ENCODE measurements at regions not wholly inside any gene's neighbourhood (a gene's known extent, or its start where the extent isn't known, plus 50 kb on each side); places are given as distances from the start of the nearest gene placed in this dataset.

DNA sequence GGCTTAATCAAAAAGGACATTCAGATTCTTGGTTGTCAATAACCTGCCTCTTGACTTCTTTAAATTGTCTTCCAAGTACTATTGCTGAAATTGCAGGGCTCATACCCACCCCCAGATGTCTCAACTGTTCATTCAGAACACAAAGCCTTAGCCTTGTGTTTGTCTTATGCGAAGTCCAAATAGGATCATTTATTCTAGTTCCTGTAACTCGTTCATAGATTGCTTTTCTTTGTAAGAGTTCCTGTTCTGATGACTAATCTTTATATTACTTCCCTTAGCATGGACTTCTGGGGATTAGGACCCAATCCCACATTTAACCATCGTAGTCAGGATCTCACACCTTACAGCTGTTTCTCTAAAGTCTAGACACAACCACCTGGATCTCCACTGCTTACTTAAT, 226.0 kb downstream of the VEGFC start:
- no peak for DNase-seq (ENCODE audit: low spot score)
- TF ChIP-seq, protein P1, sequence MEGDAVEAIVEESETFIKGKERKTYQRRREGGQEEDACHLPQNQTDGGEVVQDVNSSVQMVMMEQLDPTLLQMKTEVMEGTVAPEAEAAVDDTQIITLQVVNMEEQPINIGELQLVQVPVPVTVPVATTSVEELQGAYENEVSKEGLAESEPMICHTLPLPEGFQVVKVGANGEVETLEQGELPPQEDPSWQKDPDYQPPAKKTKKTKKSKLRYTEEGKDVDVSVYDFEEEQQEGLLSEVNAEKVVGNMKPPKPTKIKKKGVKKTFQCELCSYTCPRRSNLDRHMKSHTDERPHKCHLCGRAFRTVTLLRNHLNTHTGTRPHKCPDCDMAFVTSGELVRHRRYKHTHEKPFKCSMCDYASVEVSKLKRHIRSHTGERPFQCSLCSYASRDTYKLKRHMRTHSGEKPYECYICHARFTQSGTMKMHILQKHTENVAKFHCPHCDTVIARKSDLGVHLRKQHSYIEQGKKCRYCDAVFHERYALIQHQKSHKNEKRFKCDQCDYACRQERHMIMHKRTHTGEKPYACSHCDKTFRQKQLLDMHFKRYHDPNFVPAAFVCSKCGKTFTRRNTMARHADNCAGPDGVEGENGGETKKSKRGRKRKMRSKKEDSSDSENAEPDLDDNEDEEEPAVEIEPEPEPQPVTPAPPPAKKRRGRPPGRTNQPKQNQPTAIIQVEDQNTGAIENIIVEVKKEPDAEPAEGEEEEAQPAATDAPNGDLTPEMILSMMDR (IDR thresholded peaks at IDR 0.05; ENCODE audit: extremely low read depth, missing control alignments): no peak

DNA sequence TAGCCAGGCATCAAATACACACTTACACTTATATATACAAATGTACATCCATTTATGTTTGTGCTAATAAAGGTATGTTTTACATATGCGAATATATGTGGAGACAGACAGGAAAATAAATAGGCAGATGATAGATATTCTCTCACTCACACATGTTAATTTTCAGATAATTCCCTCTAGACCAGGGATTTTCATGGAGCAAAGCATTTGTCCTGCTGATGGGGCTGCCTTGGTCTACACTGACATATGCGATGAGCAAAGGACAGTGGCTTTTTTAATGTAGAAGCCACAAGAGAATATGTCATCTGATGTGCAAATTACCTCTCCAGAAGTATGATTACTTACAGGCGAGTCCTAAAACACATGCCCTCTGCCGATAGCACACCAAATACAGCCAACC, 224.5 kb downstream of the VEGFC start:
- DNase-seq (ENCODE audit: low spot score): no peak
- TF ChIP-seq, protein P1 (IDR thresholded peaks at IDR 0.05; ENCODE audit: extremely low read depth, missing control alignments): no peak

DNA sequence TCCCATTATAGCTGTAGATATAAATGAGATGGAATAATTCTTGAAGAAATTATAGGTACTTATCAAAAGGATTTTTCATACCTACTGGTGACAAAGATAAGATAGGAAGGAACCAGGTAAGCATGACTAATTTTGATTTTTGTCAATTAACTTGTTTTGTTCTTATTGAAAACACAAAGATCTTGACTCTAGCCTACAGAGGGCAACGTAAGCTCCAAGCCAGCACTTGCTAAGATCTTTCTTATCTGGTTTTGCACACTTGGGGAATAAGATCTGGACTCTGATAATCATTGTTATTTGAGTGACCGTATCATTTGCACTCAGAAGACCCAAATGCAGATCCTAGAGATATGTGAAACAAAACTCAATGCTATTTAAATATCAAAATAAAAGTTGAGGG, 223.4 kb downstream of the VEGFC start:
- DNase-seq (ENCODE audit: low spot score): no peak
- TF ChIP-seq, protein P1 (IDR thresholded peaks at IDR 0.05; ENCODE audit: extremely low read depth, missing control alignments): no peak

DNA sequence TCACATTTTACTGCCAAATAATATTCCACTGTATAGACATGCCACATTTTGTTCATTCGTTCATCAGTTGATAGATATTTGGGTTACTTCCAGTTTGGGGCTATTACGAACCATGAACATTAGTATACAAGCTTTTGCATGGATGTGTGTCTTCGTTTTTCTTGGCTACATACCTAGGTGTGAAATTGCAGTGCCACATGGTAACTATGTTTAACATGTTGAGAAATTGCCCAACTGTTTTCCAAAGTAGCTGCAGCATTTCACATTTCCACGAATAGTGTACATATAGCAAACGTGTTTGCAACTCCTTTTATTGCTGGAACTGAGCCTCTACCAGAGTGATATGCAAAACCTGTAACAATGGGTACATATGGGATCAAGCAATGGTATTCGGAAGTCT, 221.5 kb downstream of the VEGFC start:
- TF ChIP-seq, protein P1 (IDR thresholded peaks at IDR 0.05; ENCODE audit: extremely low read depth, missing control alignments): no peak

DNA sequence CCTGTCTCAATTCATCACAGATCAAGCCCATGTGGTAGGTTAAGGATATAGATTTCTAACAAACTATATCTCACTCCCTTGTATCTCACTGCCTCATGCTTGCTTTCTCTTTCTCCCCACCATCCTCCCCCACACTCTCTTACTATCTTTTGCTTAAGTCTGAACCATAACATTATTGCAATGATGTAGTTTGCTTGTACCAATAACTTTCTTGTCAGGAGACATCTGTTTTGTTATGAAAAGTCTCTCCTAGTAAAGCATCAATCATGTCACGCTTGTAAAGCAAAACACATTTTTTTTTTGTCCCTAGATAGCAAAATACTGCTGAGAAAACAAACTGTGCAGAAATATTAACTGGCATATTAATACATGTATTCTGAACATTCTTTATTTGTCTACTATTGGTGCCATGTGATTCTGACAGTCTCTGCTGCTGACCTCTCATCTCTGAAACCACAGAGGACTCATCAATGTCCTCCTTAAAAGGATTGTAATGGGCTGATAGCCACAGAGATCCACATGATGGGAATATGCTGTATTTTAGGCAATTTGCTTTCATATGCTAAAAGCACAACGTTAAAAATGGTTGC, 217.5 kb downstream of the VEGFC start:
- TF ChIP-seq, protein P1 (IDR thresholded peaks at IDR 0.05; ENCODE audit: extremely low read depth, missing control alignments): no peak

More for the DNA sequence above, 221.5 kb downstream of the VEGFC start:
- DNase-seq (ENCODE audit: low spot score): no peak

DNA sequence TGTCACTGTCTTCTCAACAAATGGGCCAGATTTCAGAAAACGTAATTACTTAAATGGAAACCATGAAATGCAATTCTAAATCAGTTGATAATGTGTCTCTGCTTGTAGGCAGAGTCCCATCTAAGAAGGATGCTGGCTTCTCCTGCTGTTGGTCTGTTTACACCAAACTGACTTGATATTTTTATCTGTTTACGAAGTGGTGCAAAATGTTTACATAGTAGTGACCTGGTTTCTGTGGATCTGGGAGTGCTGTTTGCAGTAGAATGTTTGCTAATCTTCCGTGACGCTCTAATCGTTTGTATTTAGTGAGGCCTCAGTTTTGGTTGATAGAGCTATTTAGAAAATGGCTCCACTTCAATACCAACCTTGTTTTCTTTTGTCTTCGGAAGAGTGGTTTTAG, 213.5 kb downstream of the VEGFC start:
- DNase-seq (ENCODE audit: low spot score): no peak
- TF ChIP-seq, protein P1 (IDR thresholded peaks at IDR 0.05; ENCODE audit: extremely low read depth, missing control alignments): no peak

More for the DNA sequence above, 217.5 kb downstream of the VEGFC start:
- no peak for DNase-seq (ENCODE audit: low spot score)

DNA sequence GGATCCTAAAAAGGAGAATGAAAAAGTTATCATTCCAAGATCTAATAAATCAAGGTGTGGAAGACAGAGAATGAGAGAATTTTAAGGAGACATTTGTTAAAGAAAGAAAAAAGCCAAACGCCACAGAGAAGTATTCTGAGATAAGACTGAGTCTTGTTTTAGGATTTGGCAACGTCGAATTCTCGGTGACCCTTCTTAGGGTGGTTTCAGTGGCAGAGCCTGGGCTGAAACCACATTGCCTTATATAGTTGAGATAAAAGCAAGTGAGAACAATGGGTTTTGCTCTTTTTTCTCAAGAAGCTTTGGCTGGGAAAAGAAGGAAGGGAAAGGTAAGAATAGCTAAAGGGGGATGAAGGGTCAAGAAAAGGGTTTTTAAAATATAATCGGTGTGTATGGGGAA, 209.4 kb downstream of the VEGFC start:
- TF ChIP-seq, protein P1 (IDR thresholded peaks at IDR 0.05; ENCODE audit: extremely low read depth, missing control alignments): no peak
- no peak for DNase-seq (ENCODE audit: low spot score)

Measured in GM20000 (cell line).